Nephron (organoid): ENCODE measurements at regions not wholly inside any gene's neighbourhood (a gene's known extent, or its start where the extent isn't known, plus 50 kb on each side); places are given as distances from the start of the nearest gene placed in this dataset.

Experiments
- H3K27ac Mint-ChIP-seq, 3 experiments: 2 replicates each; pipeline ENCODE4 v1.8.0; 2020; ENCODE audit warnings: mixed read lengths in 3 of 3, mild to moderate bottlenecking in 2 of 3, moderate library complexity in 1 of 3
- H3K27me3 Mint-ChIP-seq: 2 replicates; pipeline ENCODE4 v1.8.0; 2021; ENCODE audit warnings: low read depth, mild to moderate bottlenecking, moderate library complexity, mixed read lengths
- H3K36me3 Mint-ChIP-seq: 2 replicates; pipeline ENCODE4 v1.8.0; 2020; ENCODE audit warnings: low read depth, mixed read lengths
- H3K4me1 Mint-ChIP-seq: 2 replicates; pipeline ENCODE4 v1.8.0; 2020; ENCODE audit warnings: mixed read lengths
- H3K4me3 Mint-ChIP-seq, 3 experiments: 2 replicates each; pipeline ENCODE4 v1.8.0; 2020; ENCODE audit warnings: mild to moderate bottlenecking in 3 of 3, mixed read lengths in 3 of 3, moderate library complexity in 2 of 3
- H3K9me3 Mint-ChIP-seq: 2 replicates; pipeline ENCODE4 v1.8.0; 2020; ENCODE audit warnings: mixed read lengths
- CTCF ChIP-seq, 3 experiments: fragments of 200-600 bp; sonication (generic); IDR thresholded peaks; one replicate each; pipeline ENCODE4 v1.5.0; 2021; ENCODE audit warnings: antibody characterized with exemption in 3 of 3; ENCODE audit not compliant: unreplicated experiment in 3 of 3

- TF ChIP-seq CTCF (IDR thresholded peaks at IDR 0.05; ENCODE audit: unreplicated experiment in 3 of 3), result no peak
- H3K36me3 Mint-ChIP-seq, result no peaks in the 10 kb centered on the region
- H3K9me3 Mint-ChIP-seq, result no peaks in the 10 kb centered on the region
- no peak overlapping the region for H3K27ac Mint-ChIP-seq
- peaks cover 7% of the 10 kb centered on the region for H3K4me1 Mint-ChIP-seq
- no peak overlapping the region for H3K4me3 Mint-ChIP-seq
- H3K27me3 Mint-ChIP-seq, result peaks cover 2% of the 10 kb centered on the region
Observed at GRCh38 chr7:68564306-68565135, 1033.8 kb upstream of the AUTS2 start.

- peaks cover 5% of the 10 kb centered on the region for H3K27me3 Mint-ChIP-seq
- H3K27ac Mint-ChIP-seq, result no peak overlapping the region
- no peaks in the 10 kb centered on the region for H3K9me3 Mint-ChIP-seq
- TF ChIP-seq CTCF (IDR thresholded peaks at IDR 0.05; ENCODE audit: unreplicated experiment in 3 of 3), result no peak
- H3K4me3 Mint-ChIP-seq, result no peak overlapping the region
- no peaks in the 10 kb centered on the region for H3K36me3 Mint-ChIP-seq
- H3K4me1 Mint-ChIP-seq, result no peaks in the 10 kb centered on the region
Observed at GRCh38 chr7:68571286-68571685, 1027.0 kb upstream of the AUTS2 start.

GRCh38 chr7:68573271-68574005 is 1024.8 kb upstream of the AUTS2 start:
- Mint-ChIP-seq H3K27ac (no peak overlapping the region), H3K27me3 (peaks cover 18% of the 10 kb centered on the region), H3K36me3 (no peaks in the 10 kb centered on the region), H3K9me3 (peaks cover under 1% of the 10 kb centered on the region), H3K4me3 (no peak overlapping the region), H3K4me1 (no peaks in the 10 kb centered on the region)
- no peak for TF ChIP-seq CTCF (IDR thresholded peaks at IDR 0.05; ENCODE audit: unreplicated experiment in 3 of 3)

DNA sequence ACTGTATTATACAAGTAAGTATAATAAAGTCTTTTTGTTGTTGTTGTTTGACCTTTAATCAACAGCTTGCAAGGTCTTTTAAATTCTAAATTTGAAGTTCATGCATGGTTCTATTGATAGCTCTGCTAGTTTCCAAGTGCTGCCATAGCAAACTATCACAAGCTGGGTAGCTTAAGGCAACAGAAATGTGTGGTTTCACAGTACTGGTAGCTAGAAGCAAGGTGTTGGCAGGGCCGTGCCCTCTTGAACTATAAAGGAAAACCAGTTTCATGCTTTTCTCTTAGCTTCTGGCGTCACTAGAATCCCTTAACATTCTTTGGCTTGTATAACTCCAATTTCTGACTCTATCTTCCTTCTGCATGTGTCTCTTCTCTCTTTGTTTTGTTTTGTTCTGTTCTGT is 1021.9 kb upstream of the AUTS2 start:
- Mint-ChIP-seq H3K27me3 (peaks cover 18% of the 10 kb centered on the region), H3K4me3 (no peak overlapping the region), H3K36me3 (no peaks in the 10 kb centered on the region), H3K9me3 (peaks cover 21% of the 10 kb centered on the region), H3K27ac (no peak overlapping the region), H3K4me1 (no peaks in the 10 kb centered on the region)
- TF ChIP-seq CTCF (IDR thresholded peaks at IDR 0.05; ENCODE audit: unreplicated experiment in 3 of 3), result no peak

- Mint-ChIP-seq H3K4me1 (no peaks in the 10 kb centered on the region), H3K9me3 (peaks cover 29% of the 10 kb centered on the region), H3K4me3 (no peak overlapping the region), H3K36me3 (no peaks in the 10 kb centered on the region), H3K27me3 (peaks cover 28% of the 10 kb centered on the region), H3K27ac (no peak overlapping the region)
- TF ChIP-seq CTCF (IDR thresholded peaks at IDR 0.05; ENCODE audit: unreplicated experiment in 3 of 3), result no peak
Observed at GRCh38 chr7:68581417-68581816, 1016.9 kb upstream of the AUTS2 start.
